Right forelimb (tissue), 1 donor: ENCODE measurements at regions not wholly inside any gene's neighbourhood (a gene's known extent, or its start where the extent isn't known, plus 50 kb on each side); places are given as distances from the start of the nearest gene placed in this dataset.

Experiments
- DNase-seq: peaks from one replicate; pipeline ENCODE4 v3.0.0-alpha.2; 2018

- no peak for DNase-seq
Measured at GRCh38 chr1:30061292-30062220, 661.8 kb downstream of the MATN1 start.

GRCh38 chr1:30060738-30061137, 662.6 kb downstream of the MATN1 start:
- no peak for DNase-seq

GRCh38 chr1:30058970-30059369, 664.4 kb downstream of the MATN1 start:
- DNase-seq, result no peak

GRCh38 chr1:30054126-30054525, 669.3 kb downstream of the MATN1 start:
- no peak for DNase-seq

- no peak for DNase-seq
Measured at GRCh38 chr1:30052178-30052577, 671.2 kb downstream of the MATN1 start.

- DNase-seq, result no peak
Measured at GRCh38 chr1:30051777-30052176, 671.6 kb downstream of the MATN1 start.

- DNase-seq, result no peak
Measured at GRCh38 chr1:30049748-30050296, 673.6 kb downstream of the MATN1 start.

- DNase-seq, result peak; percentile 19
Measured at GRCh38 chr1:30048905-30049304, 674.5 kb downstream of the MATN1 start.

- no peak for DNase-seq
Measured at GRCh38 chr1:30047576-30047975, 675.8 kb downstream of the MATN1 start.

- DNase-seq, result no peak
Measured at GRCh38 chr1:30046751-30047150, 676.6 kb downstream of the MATN1 start.

- no peak for DNase-seq
Measured at GRCh38 chr1:30045304-30046090, 677.9 kb downstream of the MATN1 start.

GRCh38 chr1:30044656-30045144, 678.7 kb downstream of the MATN1 start:
- no peak for DNase-seq

- no peak for DNase-seq
Measured at GRCh38 chr1:30043731-30044408, 679.5 kb downstream of the MATN1 start.

GRCh38 chr1:30043256-30043655, 680.1 kb downstream of the MATN1 start:
- DNase-seq, result no peak

GRCh38 chr1:30042438-30043147, 680.8 kb downstream of the MATN1 start:
- no peak for DNase-seq

- no peak for DNase-seq
Measured at GRCh38 chr1:30041741-30042437, 681.5 kb downstream of the MATN1 start.

GRCh38 chr1:30040081-30041019, 683.0 kb downstream of the MATN1 start:
- DNase-seq, result no peak

GRCh38 chr1:30039354-30040080, 683.9 kb downstream of the MATN1 start:
- DNase-seq, result no peak
